PFSK-1 (cell line): ENCODE measurements at regions not wholly inside any gene's neighbourhood (a gene's known extent, or its start where the extent isn't known, plus 50 kb on each side); places are given as distances from the start of the nearest gene placed in this dataset.

Experiments used
- FOXP2 ChIP-seq: optimal IDR thresholded peaks from 2 replicates; pipeline ENCODE3; 2011; ENCODE audit warnings: borderline replicate concordance, control low read depth, inconsistent platforms; ENCODE audit not compliant: insufficient read depth; ENCODE audit errors: extremely low read length, extremely low read depth
- POLR2AphosphoS5 ChIP-seq: IDR thresholded peaks from 2 replicates; pipeline ENCODE4 v1.6.1; 2012; ENCODE audit warnings: low read depth, mild to moderate bottlenecking, control low read depth, low read length, moderate library complexity
- SIN3A ChIP-seq: IDR thresholded peaks from 2 replicates; pipeline ENCODE4 v1.6.1; 2012; ENCODE audit warnings: mild to moderate bottlenecking, low read length, moderate library complexity, borderline replicate concordance; ENCODE audit not compliant: insufficient read depth
- TAF1 ChIP-seq: IDR thresholded peaks from 2 replicates; pipeline ENCODE4 v1.6.1; 2012; ENCODE audit warnings: low read length, control low read depth, borderline replicate concordance; ENCODE audit not compliant: insufficient read depth
- TF ChIP-seq, protein P1 (sequence below), 2 experiments: IDR thresholded peaks; 2 replicates each; pipeline versions ENCODE4 v1.6.1 to v1.8.0; 2011 to 2012; ENCODE audit warnings: low read depth in 2 of 2, low read length in 2 of 2, control low read depth in 1 of 2, inconsistent platforms in 1 of 2, mild to moderate bottlenecking in 1 of 2, moderate library complexity in 1 of 2; ENCODE audit not compliant: insufficient read depth in 1 of 2

DNA sequence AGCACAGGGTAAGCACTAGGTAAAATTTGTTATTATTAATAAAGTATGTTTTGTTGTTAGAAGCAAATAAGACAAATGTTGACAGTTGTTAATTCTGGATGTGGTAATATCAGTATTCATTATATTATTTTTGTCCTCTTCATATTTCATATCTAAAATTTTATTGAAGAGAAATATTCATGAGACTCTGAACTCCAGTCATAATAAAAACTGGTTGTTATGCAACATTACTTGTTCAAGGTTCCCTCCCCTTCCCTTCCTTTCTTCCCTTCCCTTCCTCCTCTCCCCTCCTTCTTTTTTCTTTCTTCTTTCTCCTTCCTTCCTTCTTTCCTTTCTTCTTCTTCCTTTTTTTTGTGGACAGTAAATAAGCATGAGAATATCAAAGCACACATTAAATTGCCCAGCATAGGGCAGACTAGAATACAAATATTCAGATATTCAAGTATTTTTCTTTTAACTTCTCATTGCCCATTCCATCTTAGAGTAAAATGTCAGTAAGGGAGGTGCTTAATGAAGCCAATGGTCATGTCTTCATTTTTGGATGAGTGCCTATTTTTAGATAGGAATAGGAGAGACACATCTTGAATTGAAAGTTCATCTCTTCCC lies 245.0 kb downstream of the INHBA start:
- no peak for TF ChIP-seq SIN3A
- TF ChIP-seq TAF1, result no peak
- TF ChIP-seq FOXP2, result no peak
- no peak for TF ChIP-seq POLR2AphosphoS5
- TF ChIP-seq, protein P1, sequence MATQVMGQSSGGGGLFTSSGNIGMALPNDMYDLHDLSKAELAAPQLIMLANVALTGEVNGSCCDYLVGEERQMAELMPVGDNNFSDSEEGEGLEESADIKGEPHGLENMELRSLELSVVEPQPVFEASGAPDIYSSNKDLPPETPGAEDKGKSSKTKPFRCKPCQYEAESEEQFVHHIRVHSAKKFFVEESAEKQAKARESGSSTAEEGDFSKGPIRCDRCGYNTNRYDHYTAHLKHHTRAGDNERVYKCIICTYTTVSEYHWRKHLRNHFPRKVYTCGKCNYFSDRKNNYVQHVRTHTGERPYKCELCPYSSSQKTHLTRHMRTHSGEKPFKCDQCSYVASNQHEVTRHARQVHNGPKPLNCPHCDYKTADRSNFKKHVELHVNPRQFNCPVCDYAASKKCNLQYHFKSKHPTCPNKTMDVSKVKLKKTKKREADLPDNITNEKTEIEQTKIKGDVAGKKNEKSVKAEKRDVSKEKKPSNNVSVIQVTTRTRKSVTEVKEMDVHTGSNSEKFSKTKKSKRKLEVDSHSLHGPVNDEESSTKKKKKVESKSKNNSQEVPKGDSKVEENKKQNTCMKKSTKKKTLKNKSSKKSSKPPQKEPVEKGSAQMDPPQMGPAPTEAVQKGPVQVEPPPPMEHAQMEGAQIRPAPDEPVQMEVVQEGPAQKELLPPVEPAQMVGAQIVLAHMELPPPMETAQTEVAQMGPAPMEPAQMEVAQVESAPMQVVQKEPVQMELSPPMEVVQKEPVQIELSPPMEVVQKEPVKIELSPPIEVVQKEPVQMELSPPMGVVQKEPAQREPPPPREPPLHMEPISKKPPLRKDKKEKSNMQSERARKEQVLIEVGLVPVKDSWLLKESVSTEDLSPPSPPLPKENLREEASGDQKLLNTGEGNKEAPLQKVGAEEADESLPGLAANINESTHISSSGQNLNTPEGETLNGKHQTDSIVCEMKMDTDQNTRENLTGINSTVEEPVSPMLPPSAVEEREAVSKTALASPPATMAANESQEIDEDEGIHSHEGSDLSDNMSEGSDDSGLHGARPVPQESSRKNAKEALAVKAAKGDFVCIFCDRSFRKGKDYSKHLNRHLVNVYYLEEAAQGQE (IDR thresholded peaks at IDR 0.05; ENCODE audit: insufficient read depth in 1 of 2, low read depth in 2 of 2, low read length in 2 of 2), result no peak

DNA sequence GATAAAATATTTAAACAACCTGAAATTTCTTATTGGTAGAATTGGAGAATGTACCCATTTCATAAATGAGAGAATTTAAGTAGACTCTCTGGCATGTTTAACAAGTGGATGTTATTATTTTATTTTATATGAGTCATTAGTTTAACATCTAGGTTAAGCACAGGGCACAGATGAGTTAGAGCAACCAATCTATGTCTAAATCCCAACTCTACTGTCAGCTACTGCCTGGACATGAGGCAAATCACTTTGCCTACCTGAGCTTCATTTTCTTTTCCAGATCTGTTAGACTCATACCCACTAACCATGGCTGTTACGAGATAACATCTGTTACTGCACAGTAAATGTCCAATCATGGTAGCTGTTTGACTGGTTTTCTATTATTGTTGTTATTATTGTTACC lies 251.1 kb downstream of the INHBA start:
- TF ChIP-seq POLR2AphosphoS5 (no peak), FOXP2 (no peak), SIN3A (no peak)
- TF ChIP-seq, protein P1 (IDR thresholded peaks at IDR 0.05; ENCODE audit: insufficient read depth in 1 of 2, low read depth in 2 of 2, low read length in 2 of 2), result no peak

- TF ChIP-seq, protein P1 (IDR thresholded peaks at IDR 0.05; ENCODE audit: insufficient read depth in 1 of 2, low read depth in 2 of 2, low read length in 2 of 2), result no peak
- TF ChIP-seq TAF1, result no peak
- TF ChIP-seq SIN3A, result no peak
- no peak for TF ChIP-seq POLR2AphosphoS5
- no peak for TF ChIP-seq FOXP2
Measured at GRCh38 chr7:41449694-41450093, 253.2 kb downstream of the INHBA start.

DNA sequence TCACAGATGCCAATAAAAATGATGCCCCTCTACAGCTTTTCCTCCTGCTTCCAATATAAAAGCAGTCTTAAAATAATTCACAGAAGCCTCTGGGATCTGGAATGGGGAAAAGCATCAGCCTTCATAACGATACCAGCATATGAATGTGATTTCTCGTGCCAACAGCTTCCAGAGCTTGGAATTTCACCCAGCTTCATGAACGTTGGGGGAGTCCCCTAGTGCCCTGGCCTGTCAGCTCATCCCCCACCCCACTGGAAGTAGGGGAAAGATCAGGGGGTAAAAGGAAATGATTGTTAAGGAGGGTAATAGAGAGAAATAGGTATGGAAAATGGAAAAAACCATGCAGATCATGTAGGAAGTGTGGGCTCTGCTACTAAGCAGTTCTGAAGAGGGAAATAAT lies 253.6 kb downstream of the INHBA start:
- TF ChIP-seq POLR2AphosphoS5 (no peak), TAF1 (no peak), SIN3A (no peak), FOXP2 (no peak)
- TF ChIP-seq, protein P1 (IDR thresholded peaks at IDR 0.05; ENCODE audit: insufficient read depth in 1 of 2, low read depth in 2 of 2, low read length in 2 of 2), result no peak

DNA sequence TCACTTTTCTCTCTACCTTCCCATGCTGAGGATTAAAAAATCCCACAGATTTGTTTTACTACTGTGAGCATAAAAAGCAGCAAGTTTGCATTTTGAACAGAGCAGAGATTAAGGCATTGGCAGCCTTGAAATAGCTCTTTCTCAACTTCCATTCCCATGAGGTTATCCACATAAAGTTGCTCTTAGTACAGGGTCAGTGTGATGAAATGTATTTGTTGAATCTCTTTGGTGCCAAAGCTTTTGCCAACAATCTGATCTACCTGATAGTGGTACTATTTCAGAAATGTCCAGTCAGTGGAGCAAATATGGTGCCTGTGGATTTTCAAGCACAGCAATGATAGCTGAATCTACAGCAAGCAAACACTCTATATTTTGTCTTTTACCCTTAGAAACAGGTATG lies 254.8 kb downstream of the INHBA start:
- TF ChIP-seq TAF1, result no peak
- TF ChIP-seq SIN3A, result no peak
- no peak for TF ChIP-seq POLR2AphosphoS5
- TF ChIP-seq, protein P1 (IDR thresholded peaks at IDR 0.05; ENCODE audit: insufficient read depth in 1 of 2, low read depth in 2 of 2, low read length in 2 of 2), result no peak
- TF ChIP-seq FOXP2, result no peak
